Glomerular endothelial cell (primary cell): ENCODE measurements at regions not wholly inside any gene's neighbourhood (a gene's known extent, or its start where the extent isn't known, plus 50 kb on each side); places are given as distances from the start of the nearest gene placed in this dataset.
"Not testable (repeated sequence)": the region's sequence is repeated elsewhere in the genome, so short reads cannot be mapped to it uniquely, and the experiment has no call there.

Source experiments
- DNase-seq: peaks from one replicate; pipeline ENCODE4 v3.0.0-alpha.2; 2011; ENCODE audit warnings: low read depth, low spot score; ENCODE audit errors: extremely low read depth

- no peak for DNase-seq
Observed at GRCh38 chr13:72657379-72657778, 70.0 kb downstream of the MZT1 start.

GRCh38 chr13:72656357-72656756 is 71.1 kb downstream of the MZT1 start:
- no peak for DNase-seq

GRCh38 chr13:72653506-72653905 is 73.9 kb downstream of the MZT1 start:
- no peak for DNase-seq

GRCh38 chr13:72652681-72653080 is 74.7 kb downstream of the MZT1 start:
- peak; percentile 34 for DNase-seq

DNA sequence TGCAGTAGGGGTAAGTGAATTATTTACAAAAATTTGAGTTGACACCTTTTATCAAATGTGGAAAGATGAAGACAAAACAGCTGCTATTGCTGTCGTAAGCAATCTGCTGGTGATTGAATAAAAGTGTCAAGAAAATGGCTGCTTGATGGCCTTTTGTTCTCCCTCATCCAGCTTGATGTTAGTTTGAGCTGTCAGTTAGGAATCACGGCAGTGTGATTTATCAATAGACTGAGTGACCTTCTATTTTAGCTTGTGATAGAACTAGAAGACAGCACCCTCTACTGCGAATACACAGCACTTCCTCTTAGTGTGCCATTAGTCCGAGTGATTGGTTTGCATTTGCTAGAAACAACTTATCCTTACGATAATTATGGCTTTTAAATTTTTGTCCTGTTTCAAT is 76.3 kb downstream of the MZT1 start:
- no peak for DNase-seq

DNA sequence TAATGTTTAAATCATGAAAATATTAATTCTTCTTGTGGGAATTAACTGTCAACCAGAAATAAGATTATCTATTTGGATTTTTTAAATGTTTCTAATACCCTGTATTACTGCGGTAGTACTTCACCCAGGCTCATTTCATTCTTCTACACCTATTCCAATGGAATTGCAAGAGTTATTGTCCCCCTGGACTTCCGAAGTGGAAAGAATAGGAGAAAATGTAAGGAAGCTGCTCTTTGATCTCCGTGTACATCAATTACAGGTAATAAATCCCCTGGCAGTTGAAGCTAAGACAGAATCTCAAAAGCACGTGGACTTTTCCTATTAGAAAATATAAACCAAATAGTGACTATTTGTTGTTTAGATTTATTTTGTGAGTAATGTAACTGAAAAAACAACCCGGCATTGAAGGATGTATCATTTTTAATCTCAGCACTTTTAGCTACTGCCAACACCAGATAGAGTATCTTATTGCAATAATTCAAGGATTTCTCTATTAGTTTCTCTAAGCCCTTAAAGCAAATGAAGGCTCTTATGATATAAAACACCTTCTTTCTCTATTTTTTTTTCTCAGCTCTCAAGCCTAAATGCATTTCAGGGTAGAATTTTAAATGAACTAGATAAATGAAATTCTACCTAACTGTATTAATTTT is 77.3 kb downstream of the MZT1 start:
- DNase-seq: no peak

- DNase-seq: no peak
Observed at GRCh38 chr13:72648513-72649065, 78.8 kb downstream of the MZT1 start.

- DNase-seq: no peak
Observed at GRCh38 chr13:72647422-72647821, 80.0 kb downstream of the MZT1 start.

DNA sequence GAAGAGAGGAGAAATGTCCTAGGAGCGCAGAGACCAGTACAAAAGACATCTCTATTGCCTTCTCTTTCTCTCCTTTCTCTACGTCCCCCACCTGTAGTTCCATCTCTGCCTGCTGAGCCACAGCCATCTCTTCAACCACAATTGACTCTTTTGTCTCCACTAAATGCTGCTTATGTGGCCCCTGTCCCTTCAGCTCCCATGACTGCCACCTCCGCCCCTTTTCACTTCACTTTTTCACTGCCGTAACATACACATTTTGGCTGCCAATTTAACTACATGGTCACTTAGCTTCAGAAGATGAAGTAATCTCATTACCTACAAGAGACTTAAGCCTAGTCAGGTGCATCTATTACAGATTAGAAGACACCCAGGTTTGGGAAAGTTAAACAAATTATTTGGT is 81.9 kb downstream of the MZT1 start:
- no peak for DNase-seq

DNA sequence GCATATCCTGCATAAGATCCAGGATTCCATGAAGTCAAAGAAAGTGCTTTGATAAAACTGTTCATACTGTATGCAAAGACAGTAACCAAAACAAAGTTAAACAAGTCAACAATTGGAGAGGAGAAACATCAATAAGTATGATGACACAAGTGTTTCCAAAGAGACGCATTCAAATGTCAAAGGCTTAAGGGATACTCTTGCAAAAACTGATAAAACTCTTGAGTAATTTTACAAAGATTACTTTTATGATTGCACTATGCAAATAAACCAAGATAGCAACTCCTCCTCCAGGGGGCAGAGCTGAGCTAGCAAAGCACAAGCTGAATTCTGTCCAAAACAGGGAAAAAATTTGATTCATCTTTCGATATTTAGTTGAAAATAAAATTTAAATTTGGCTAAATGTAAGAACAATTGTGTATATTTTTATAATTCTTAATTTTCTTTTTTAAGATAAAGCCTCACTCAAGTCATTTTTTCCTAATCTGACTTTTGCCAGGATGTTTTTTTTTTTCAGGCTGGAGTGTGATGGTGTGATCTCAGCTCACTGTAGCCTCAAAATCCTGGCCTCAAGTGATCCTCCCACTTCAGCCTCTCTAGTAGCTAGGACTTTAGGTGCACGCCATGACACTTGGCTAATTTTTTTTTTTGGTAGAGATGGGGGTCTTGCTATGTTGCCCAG is 84.0 kb downstream of the MZT1 start:
- DNase-seq: peak; percentile 34

DNA sequence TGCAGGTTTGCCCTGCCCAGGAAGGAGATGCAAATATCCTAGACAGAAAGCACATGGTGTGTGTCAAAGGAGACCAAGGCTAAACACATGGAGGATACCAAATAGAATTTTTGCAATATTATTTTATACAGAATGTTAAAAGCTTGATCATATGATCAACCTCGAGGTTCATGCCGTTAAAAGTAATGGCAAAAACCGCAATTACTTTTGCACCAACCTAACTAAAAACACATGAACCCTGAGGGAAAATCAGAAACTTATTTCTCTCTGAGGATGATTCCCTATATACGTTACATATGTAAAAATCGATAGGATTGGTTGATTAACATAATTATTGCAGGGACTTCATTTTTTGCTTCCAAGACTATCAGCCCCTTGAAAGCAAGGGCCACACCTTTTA is 88.1 kb downstream of the MZT1 start:
- DNase-seq: no peak

DNA sequence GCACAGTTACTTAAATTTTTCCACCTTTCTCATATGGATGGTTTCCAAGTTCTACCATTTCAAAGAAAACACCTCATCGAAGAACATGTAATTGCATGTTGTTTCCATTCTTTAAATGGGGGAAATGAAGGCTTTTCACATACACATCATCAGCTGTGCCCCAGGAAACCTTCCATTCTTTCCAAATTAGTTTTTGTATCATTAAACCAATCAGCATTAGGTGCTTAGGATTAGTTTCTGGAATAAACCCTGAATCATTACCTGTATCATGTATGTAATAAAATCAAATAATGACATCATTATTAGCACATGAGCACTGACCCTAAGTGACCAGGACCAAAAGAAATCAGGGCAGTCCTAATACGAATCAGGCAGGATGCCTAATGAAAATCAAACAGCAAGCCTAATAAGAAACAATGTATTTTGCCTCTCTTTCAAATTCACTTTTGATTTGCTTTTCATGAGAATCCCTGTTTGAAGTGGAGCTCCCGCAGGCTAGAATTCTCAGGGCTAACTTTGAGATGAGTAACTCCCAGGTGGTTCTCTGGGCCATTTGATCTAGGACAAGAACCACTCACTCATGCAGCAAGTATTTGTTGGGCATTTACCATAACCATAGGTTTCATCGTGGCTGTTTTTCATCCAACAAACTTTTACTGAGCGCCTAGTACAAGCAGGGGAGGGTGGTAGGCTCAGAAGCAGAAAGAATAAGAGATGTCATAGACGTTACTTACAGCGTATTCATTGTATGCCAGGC is 89.2 kb downstream of the MZT1 start:
- no peak for DNase-seq

GRCh38 chr13:72637561-72637960 is 89.9 kb downstream of the MZT1 start:
- DNase-seq: no peak

DNA sequence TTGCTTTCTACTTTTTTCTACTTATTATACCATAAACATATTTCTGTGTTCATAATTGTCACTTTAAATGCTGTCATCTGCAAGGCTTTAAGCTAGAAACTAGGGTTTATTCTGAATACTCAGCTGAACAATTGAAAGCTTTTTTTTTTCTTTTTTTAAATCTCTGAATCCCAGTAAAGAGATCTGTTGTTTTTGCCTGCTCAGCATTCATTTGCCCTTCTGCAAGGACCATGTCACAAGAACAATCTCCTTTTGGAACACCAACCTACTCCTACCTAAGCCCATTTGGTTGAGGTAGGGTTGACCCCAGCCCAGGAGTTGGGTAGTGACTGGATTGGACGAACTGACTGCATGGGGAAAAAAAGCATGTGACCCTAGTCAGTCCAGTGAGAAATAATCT is 92.6 kb downstream of the MZT1 start:
- no peak for DNase-seq

DNA sequence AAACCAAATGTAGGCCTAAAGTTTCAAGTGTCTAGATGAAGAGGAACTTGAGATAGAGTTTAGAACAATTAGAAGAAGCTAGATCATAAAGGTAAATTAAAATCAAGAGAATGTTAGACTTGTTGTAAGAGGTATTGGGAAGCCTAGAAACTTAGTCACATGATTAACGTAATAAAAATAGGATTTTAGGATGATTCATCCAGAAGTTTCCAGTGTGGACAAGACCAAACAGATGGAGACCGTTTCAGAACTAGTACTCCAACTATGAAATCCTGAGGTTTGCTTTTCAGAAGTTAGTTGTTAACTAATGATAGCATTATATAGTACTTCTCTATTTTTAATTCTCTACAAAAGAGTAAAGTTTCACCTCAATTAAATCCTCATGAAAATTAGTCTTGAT is 104.9 kb downstream of the MZT1 start:
- DNase-seq: no peak

GRCh38 chr13:72620874-72621273 is 106.6 kb downstream of the MZT1 start:
- no peak for DNase-seq

- DNase-seq: no peak
Observed at GRCh38 chr13:72617951-72618350, 109.5 kb downstream of the MZT1 start.

DNA sequence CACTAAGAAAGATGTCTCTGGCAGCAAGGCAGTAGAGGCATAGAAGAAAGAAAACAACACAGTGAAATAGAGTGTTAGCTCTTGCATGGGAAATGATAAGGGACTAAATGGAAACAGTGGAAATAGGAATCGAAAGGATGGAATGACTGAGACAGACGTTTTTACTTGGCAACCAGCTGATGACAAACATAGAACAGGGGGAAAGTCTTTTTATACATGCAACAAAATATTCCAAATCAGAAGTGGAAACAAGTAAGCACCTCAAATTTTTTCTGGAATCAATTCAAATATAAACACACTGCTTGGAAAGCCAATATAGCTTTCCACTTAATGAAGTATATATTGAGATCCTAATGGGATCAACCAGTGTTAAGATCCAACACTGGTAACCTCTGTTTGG is 110.2 kb downstream of the MZT1 start:
- no peak for DNase-seq

DNA sequence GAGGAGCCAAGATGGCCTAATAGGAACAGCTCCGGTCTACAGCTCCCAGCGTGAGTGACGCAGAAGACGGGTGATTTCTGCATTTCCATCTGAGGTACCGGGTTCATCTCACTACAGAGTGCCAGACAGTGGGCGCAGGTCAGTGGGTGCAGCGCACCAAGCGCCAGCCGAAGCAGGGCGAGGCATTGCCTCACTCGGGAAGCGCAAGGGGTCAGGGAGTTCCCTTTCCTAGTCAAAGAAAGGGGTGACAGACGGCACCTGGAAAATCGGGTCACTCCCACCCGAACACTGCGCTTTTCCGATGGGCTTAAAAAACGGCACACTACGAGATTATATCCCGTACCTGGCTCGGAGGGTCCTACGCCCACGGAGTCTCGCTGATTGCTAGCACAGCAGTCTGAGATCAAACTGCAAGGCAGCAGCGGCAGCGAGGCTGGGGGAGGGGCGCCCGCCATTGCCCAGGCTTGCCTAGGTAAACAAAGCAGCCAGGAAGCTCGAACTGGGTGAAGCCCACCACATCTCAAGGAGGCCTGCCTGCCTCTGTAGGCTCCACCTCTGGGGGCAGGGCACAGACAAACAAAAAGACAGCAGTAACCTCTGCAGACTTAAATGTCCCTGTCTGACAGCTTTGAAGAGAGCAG is 117.1 kb downstream of the MZT1 start:
- not testable (repeated sequence) for DNase-seq

- DNase-seq: no peak
Observed at GRCh38 chr13:72599178-72599743, 128.2 kb downstream of the MZT1 start.
